Testis (tissue), 2 donors: ENCODE measurements at regions not wholly inside any gene's neighbourhood (a gene's known extent, or its start where the extent isn't known, plus 50 kb on each side); places are given as distances from the start of the nearest gene placed in this dataset.

ENCODE experiments used
- CTCF ChIP-seq, 3 experiments: fragments of 450-650 bp in 2 of 3; fragments of 200-600 bp in 1 of 3; sonication (generic) in 1 of 3; IDR thresholded peaks; one replicate each; pipeline ENCODE4 v1.5.1; 2016 to 2019; ENCODE audit warnings: antibody characterized with exemption in 3 of 3, mild to moderate bottlenecking in 2 of 3, moderate library complexity in 1 of 3
- POLR2A ChIP-seq: fragments of 450-650 bp; IDR thresholded peaks from one replicate; pipeline ENCODE4 v1.6.1; 2017; ENCODE audit warnings: antibody characterized with exemption, mild to moderate bottlenecking, moderate library complexity

- no peak for TF ChIP-seq CTCF (IDR thresholded peaks at IDR 0.05)
- TF ChIP-seq POLR2A, result no peak
These were observed 145.7 kb upstream of the PRSS16 start for GRCh38 chr6:27101824-27102223.
